Panc1 (cell line): ENCODE measurements at regions not wholly inside any gene's neighbourhood (a gene's known extent, or its start where the extent isn't known, plus 50 kb on each side); places are given as distances from the start of the nearest gene placed in this dataset.

ENCODE experiments used
- ATAC-seq: fragments of 200-7000 bp; cut with Tn5 transposase; 2 replicates; pipeline ENCODE4 v1.9.1; 2020; ENCODE audit warnings: mild to moderate bottlenecking, moderate library complexity
- BruUV-seq: library from RNA; stranded (reverse); fragments of 400-500 nt; replicated peaks from 2 replicates; lab custom pipeline; 2021; lab: Mats Ljungman, UMichigan
- CTCF ChIA-PET: fragments of 300-600 bp; sonication (Branson Sonifier 250); formaldehyde crosslinking; loops from one replicate; lab custom pipeline; 2022; ENCODE audit warnings: antibody characterized with exemption; lab: Charles Lee
- POLR2A ChIA-PET: fragments of 300-600 bp; sonication (Branson Sonifier 250); formaldehyde crosslinking; loops from one replicate; lab custom pipeline; 2022; ENCODE audit warnings: antibody characterized with exemption; lab: Charles Lee
- DNase-seq: peaks from one replicate; pipeline ENCODE4 v3.0.0-alpha.2; 2010; ENCODE audit warnings: low read depth, low spot score
- H3K27ac ChIP-seq: 2 replicates; pipeline ENCODE4 v1.5.1; 2011; ENCODE audit warnings: mild to moderate bottlenecking, low read length, inconsistent platforms
- H3K27me3 ChIP-seq: fragments of 200-500 bp; sonication (Bioruptor generic); 2 replicates; pipeline ENCODE4 v1.6.0; 2014; ENCODE audit warnings: low read length, inconsistent platforms; ENCODE audit not compliant: control insufficient read depth, insufficient read depth
- H3K36me3 ChIP-seq: fragments of 200-500 bp; sonication (Bioruptor generic); 2 replicates; pipeline ENCODE4 v1.5.1; 2014; ENCODE audit warnings: inconsistent platforms, mild to moderate bottlenecking, low read length, moderate library complexity; ENCODE audit not compliant: control insufficient read depth, insufficient read depth
- H3K4me1 ChIP-seq: 2 replicates; pipeline ENCODE4 v1.5.1; 2011; ENCODE audit warnings: inconsistent platforms, mild to moderate bottlenecking, low read length, moderate library complexity; ENCODE audit not compliant: control insufficient read depth, insufficient read depth
- H3K4me3 ChIP-seq, 2 experiments: 2 replicates each; pipeline ENCODE4 v1.5.1; 2011 to 2012; ENCODE audit warnings: low read depth in 2 of 2, low read length in 2 of 2, mild to moderate bottlenecking in 2 of 2, inconsistent platforms in 1 of 2, moderate library complexity in 1 of 2
- H3K9me3 ChIP-seq: fragments of 200-500 bp; sonication (Bioruptor generic); 2 replicates; pipeline ENCODE4 v1.5.1; 2014; ENCODE audit warnings: low read depth, mild to moderate bottlenecking, inconsistent platforms, low read length, moderate library complexity; ENCODE audit not compliant: control insufficient read depth, insufficient read depth
- POLR2AphosphoS5 ChIP-seq: IDR thresholded peaks from 2 replicates; pipeline ENCODE4 v1.6.1; 2012; ENCODE audit warnings: mild to moderate bottlenecking, low read depth, low read length, moderate library complexity
- SIN3A ChIP-seq: IDR thresholded peaks from 2 replicates; pipeline ENCODE4 v1.6.1; 2012; ENCODE audit warnings: low read depth, mild to moderate bottlenecking, low read length, moderate library complexity, borderline replicate concordance; ENCODE audit not compliant: insufficient read depth
- TCF7L2 ChIP-seq: IDR thresholded peaks from 2 replicates; pipeline ENCODE4 v1.6.1; 2011; ENCODE audit warnings: mild to moderate bottlenecking, low read depth, low read length, inconsistent platforms
- in situ Hi-C: cut with HindIII; loops from 2 replicates; pipeline ENCODE4 v1.10.0; 2016; ENCODE audit warnings: low sequenced_read_pairs, low pct_unique_long_range_greater_than_20kb
- intact Hi-C: fragments of 100-400 bp; cut with micrococcal nuclease; formaldehyde crosslinking; loops from one replicate; pipeline ENCODE4 v1.10.0; 2022; ENCODE audit not compliant: unreplicated experiment
- TF ChIP-seq, protein P1 (sequence below), 2 experiments: IDR thresholded peaks; 2 replicates each; pipeline ENCODE4 v1.6.1; 2011 to 2012; ENCODE audit warnings: low read depth in 2 of 2, control low read depth in 1 of 2, low read length in 1 of 2, mild to moderate bottlenecking in 1 of 2, moderate library complexity in 1 of 2; ENCODE audit not compliant: insufficient read depth in 1 of 2
- TF ChIP-seq, protein P2 (sequence below): fragments of 450-650 bp; IDR thresholded peaks from 2 replicates; pipeline ENCODE4 v1.5.1; 2017; ENCODE audit warnings: mild to moderate bottlenecking

DNA sequence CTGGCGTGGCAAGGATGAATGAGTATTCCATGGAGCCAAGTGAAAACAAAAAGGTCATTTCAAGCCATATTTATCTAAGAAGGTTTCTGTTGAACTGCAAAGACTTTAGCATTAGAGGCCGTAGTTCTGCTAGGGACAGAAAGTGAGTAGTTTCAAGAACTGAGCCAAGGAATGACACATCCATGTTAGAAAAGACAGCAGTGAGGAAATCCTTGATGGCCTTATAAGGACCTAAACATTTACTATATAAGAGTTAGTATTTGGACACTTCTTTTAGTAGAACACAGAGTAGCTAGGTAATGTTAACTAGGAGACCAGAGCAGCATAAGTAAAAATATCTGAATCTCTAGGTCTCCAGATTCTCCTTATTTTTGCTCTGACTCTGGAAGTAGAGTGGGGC is 329.8 kb upstream of the SEMA3D start:
- TF ChIP-seq, protein P1, sequence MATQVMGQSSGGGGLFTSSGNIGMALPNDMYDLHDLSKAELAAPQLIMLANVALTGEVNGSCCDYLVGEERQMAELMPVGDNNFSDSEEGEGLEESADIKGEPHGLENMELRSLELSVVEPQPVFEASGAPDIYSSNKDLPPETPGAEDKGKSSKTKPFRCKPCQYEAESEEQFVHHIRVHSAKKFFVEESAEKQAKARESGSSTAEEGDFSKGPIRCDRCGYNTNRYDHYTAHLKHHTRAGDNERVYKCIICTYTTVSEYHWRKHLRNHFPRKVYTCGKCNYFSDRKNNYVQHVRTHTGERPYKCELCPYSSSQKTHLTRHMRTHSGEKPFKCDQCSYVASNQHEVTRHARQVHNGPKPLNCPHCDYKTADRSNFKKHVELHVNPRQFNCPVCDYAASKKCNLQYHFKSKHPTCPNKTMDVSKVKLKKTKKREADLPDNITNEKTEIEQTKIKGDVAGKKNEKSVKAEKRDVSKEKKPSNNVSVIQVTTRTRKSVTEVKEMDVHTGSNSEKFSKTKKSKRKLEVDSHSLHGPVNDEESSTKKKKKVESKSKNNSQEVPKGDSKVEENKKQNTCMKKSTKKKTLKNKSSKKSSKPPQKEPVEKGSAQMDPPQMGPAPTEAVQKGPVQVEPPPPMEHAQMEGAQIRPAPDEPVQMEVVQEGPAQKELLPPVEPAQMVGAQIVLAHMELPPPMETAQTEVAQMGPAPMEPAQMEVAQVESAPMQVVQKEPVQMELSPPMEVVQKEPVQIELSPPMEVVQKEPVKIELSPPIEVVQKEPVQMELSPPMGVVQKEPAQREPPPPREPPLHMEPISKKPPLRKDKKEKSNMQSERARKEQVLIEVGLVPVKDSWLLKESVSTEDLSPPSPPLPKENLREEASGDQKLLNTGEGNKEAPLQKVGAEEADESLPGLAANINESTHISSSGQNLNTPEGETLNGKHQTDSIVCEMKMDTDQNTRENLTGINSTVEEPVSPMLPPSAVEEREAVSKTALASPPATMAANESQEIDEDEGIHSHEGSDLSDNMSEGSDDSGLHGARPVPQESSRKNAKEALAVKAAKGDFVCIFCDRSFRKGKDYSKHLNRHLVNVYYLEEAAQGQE (IDR thresholded peaks at IDR 0.05; ENCODE audit: insufficient read depth in 1 of 2, low read depth in 2 of 2, low read length in 1 of 2): no peak
- no peak for TF ChIP-seq SIN3A
- TF ChIP-seq POLR2AphosphoS5: no peak
- no peak for TF ChIP-seq TCF7L2
- TF ChIP-seq, protein P2, sequence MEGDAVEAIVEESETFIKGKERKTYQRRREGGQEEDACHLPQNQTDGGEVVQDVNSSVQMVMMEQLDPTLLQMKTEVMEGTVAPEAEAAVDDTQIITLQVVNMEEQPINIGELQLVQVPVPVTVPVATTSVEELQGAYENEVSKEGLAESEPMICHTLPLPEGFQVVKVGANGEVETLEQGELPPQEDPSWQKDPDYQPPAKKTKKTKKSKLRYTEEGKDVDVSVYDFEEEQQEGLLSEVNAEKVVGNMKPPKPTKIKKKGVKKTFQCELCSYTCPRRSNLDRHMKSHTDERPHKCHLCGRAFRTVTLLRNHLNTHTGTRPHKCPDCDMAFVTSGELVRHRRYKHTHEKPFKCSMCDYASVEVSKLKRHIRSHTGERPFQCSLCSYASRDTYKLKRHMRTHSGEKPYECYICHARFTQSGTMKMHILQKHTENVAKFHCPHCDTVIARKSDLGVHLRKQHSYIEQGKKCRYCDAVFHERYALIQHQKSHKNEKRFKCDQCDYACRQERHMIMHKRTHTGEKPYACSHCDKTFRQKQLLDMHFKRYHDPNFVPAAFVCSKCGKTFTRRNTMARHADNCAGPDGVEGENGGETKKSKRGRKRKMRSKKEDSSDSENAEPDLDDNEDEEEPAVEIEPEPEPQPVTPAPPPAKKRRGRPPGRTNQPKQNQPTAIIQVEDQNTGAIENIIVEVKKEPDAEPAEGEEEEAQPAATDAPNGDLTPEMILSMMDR: no peak
- no peak for DNase-seq
- BruUV-seq: no TSS peak
- H3K27me3 ChIP-seq: no peaks in the 10 kb centered on the region
- POLR2A ChIA-PET: no interaction called here
- CTCF ChIA-PET: no interaction called here
- no peaks in the 10 kb centered on the region; the same call in 1 of the 2 replicates for H3K36me3 ChIP-seq
- no peaks in the 10 kb centered on the region for H3K4me1 ChIP-seq
- intact Hi-C loops: no loop called here
- H3K27ac ChIP-seq: no peak overlapping the region
- in situ Hi-C loops: no loop called here
- no peak for ATAC-seq
- no peak overlapping the region for H3K4me3 ChIP-seq
- no peaks in the 10 kb centered on the region for H3K9me3 ChIP-seq

DNA sequence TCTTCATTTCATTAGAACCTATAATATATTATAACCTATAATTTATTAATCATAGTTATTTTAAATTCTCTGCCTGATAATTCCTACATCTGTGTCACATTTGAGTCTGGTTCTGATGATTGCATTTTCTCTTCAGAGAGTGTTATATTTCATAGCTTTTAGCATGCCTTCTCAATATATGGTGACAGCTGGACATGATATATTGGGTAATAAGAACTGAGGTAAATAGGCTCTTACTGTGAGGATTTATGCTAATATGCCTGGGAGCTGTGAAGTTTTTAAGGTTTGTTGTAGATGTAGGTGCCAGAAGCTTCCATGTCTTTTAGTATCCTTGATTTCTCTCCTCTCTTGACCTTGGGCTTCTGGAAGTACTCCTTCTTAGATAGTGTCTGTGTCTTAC is 325.9 kb upstream of the SEMA3D start:
- intact Hi-C loops (no loop called here), in situ Hi-C loops (no loop called here)
- Histone ChIP-seq H3K9me3 (no peaks in the 10 kb centered on the region), H3K4me3 (no peak overlapping the region), H3K4me1 (no peaks in the 10 kb centered on the region), H3K36me3 (no peaks in the 10 kb centered on the region; the same call in 1 of the 2 replicates), H3K27me3 (no peaks in the 10 kb centered on the region), H3K27ac (no peak overlapping the region)
- ATAC-seq (no peak), DNase-seq (no peak)
- POLR2A ChIA-PET: no interaction called here
- CTCF ChIA-PET: no interaction called here
- no peak for TF ChIP-seq SIN3A
- TF ChIP-seq, protein P1 (IDR thresholded peaks at IDR 0.05; ENCODE audit: insufficient read depth in 1 of 2, low read depth in 2 of 2, low read length in 1 of 2): no peak
- TF ChIP-seq POLR2AphosphoS5: no peak
- TF ChIP-seq, protein P2: no peak
- no peak for TF ChIP-seq TCF7L2
- no TSS peak for BruUV-seq
